AG10803 (cell line): ENCODE measurements at regions not wholly inside any gene's neighbourhood (a gene's known extent, or its start where the extent isn't known, plus 50 kb on each side); places are given as distances from the start of the nearest gene placed in this dataset.

Experiments used
- DNase-seq: peaks from one replicate; pipeline ENCODE4 v3.0.0; 2010; ENCODE audit warnings: low read depth
- H3K4me3 ChIP-seq: 2 replicates; pipeline ENCODE4 v1.5.1; 2011; ENCODE audit warnings: mild to moderate bottlenecking, low read length, control low read depth
- TF ChIP-seq, protein P1 (sequence below): conservative IDR thresholded peaks from 2 replicates; pipeline ENCODE4 v1.5.1; 2011; ENCODE audit warnings: mild to moderate bottlenecking, low read length, control low read depth, inconsistent platforms

DNA sequence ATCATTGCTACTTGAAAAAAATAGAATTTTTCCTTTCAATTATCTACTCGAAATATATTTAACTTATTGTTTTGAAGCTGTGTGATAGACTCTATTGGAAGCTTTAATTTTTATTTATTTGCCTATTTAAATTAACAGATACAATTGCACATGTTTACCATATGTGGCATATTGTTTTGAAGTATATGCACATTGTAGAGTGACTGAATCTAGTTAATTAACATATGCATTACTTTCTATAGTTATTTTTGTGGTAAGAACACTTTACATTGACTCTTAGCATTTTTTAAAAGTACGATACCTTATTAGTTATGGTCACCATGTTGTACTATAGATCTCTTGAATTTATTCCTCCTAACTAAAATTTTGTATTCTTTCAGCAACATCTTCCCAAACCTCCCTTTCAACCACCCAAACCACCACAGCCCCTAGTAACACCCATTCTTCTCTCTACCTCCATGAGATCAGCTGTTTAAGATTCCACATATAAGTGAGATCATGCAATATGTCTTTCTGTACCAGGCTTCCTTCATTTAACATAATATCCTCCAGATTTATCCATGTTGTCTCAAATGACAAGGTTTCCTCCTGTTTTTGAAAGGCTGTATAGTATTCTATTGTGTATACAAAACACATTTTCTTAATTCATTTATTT lies 58.5 kb upstream of the SPHKAP start:
- TF ChIP-seq, protein P1, sequence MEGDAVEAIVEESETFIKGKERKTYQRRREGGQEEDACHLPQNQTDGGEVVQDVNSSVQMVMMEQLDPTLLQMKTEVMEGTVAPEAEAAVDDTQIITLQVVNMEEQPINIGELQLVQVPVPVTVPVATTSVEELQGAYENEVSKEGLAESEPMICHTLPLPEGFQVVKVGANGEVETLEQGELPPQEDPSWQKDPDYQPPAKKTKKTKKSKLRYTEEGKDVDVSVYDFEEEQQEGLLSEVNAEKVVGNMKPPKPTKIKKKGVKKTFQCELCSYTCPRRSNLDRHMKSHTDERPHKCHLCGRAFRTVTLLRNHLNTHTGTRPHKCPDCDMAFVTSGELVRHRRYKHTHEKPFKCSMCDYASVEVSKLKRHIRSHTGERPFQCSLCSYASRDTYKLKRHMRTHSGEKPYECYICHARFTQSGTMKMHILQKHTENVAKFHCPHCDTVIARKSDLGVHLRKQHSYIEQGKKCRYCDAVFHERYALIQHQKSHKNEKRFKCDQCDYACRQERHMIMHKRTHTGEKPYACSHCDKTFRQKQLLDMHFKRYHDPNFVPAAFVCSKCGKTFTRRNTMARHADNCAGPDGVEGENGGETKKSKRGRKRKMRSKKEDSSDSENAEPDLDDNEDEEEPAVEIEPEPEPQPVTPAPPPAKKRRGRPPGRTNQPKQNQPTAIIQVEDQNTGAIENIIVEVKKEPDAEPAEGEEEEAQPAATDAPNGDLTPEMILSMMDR: no peak
- DNase-seq: no peak
- no peak overlapping the region for H3K4me3 ChIP-seq

DNA sequence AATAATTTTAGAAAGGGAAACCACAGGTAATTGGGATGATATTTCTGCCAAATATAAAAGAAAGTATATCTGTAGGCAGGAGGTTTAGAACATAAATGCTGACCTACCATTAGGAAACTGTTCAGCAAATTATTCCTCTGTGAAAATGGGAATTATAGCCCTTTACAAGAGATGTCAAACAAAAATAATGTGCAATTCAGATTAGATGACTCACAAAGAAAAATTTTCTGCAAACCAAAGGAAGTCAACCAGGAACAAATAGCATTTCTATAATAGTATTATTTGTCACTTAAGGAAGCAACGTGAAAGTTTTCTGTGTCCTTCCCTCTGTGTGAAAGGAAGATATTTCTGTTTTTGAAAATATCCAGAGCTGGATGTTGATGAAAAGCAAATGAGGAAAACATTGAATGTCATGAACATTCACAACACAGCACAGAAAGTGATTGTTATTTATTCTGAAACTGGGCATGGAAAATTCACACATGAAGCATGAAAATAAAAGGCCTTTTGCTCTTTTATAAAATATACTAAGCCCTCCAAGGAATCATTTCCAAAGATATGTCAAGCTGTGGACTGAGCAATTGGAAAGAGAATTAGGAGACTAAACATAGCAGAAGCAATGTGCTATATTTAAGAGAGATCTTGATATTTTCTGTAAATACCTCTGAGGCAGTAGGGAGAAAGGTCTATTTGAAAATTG lies 57.9 kb upstream of the SPHKAP start:
- no peak for DNase-seq
- H3K4me3 ChIP-seq: no peak overlapping the region
- TF ChIP-seq, protein P1: no peak
